Cardiac fibroblast (primary cell): ENCODE measurements at regions not wholly inside any gene's neighbourhood (a gene's known extent, or its start where the extent isn't known, plus 50 kb on each side); places are given as distances from the start of the nearest gene placed in this dataset.

Experiments
- DNase-seq, 2 donors: peaks; one replicate each; pipeline versions ENCODE4 v3.0.0 to v3.0.0-alpha.2; 2010; ENCODE audit warnings: low read depth in 2 of 2
- H3K4me3 ChIP-seq, 2 donors: replicated peaks in 1 of 2; 1 replicate in 1 of 2; 2 replicates in 1 of 2; pipeline ENCODE4 v1.5.1; 2011; ENCODE audit warnings: low read depth in 2 of 2, low read length in 2 of 2, mild to moderate bottlenecking in 2 of 2, moderate library complexity in 1 of 2
- CTCF ChIP-seq: IDR thresholded peaks from one replicate; pipeline ENCODE4 v1.5.1; 2011; ENCODE audit warnings: low read depth, mild to moderate bottlenecking, low read length, inconsistent platforms

DNA sequence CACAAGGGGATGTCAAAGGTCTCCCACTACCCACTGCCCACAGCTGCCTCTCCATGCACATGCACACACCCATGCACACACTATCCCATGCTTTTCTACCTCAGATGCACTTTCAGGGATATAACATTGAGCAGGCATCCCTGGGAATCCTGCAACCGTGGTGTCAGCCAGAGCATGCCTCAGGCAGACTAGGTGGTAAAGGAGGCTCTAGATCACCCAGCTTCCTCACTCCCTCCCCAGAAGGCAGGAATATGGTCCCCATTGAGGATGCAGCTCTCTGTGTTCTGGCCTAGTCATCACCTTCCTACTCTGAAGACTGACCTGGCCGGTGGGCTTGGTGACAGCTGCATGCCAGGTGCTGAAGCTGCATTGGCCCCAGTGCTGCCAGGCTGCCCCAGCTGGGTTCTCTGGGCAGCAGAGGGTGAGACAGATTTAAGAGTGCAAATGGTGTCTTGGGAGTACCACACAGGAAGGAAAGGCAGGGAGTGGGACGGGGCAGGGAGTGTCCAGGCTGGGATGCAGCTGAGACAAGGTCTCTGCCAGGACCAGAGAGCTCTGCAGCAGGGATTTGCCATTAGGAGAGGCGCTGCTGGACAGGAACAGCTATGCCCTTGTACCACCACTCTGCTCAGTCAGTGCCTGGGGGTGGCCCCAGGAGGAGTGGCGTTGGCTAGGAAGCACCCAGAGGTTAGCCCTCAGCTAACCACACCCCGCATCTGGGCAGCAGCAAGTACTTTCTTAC lies 53.4 kb upstream of the GDF10 start:
- no peak for DNase-seq
- TF ChIP-seq CTCF = no peak
- no peak overlapping the region for H3K4me3 ChIP-seq

DNA sequence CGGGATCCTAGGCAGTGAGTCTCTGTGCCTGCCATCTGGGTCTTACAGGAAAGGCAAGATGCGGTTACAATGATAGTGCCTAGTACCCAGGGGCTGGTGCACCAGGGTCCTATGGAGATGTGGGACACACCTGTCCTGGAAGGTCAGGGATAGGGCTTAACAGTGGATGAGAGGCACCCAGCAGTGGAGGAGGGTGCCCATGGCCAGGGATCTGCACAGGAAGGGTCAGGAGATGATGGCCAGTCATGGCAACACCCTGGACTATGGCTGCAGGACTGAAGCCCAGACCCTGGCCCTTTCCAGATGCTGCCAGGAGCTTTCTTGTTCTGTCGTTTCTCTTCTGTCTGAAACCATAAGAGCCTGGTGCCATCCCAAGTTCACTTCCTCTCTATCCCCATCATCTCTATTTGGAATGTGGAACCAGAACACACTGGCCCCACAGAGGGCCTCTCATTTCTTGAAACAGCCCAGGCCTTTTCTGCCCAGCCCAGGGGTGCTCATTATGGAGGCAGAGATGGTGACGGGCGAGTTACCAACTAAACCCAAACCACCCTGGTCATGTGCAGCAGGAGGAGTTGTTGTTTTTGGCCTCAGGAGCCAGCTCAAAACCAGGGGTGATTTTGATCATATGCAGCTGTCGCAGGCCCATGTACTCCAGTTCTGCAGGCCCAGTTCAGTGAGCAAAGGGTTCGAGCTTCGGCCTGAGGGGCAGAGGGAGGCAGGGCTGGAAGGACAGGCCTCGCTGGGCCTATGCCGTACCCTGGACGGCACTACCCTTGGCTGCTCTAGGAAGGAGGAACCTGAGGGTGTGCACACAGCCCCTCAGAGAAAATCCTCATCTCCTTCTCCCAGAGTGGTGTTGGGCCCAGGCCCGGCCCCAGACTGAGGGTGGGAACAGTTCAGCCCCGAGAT lies 52.6 kb upstream of the GDF10 start:
- no peak for DNase-seq
- TF ChIP-seq CTCF = no peak

GRCh38 chr10:47248386-47249090 lies 51.5 kb upstream of the GDF10 start:
- no peak for TF ChIP-seq CTCF
- no peak for DNase-seq
- H3K4me3 ChIP-seq = no peak overlapping the region

More for the DNA sequence above, 52.6 kb upstream of the GDF10 start:
- H3K4me3 ChIP-seq = no peak overlapping the region

DNA sequence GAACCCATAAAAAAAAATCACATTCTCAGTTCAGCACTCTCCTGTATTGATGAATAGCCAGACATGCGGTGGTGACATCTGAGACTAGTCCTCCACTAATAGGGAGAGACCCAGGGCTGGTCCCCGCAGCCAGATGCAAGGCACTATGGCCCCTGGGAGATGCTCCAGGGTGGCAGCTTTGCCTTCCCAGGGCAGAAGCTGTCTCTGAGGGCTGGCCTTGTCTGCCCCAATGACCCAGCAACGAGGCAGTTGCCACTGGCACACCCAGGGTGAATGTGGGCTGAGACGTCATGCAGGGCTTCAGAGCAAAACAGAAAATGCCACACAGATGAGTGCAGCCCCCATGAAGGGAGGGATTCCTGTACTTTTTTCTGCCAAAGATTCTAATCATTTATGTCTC lies 50.1 kb upstream of the GDF10 start:
- no peak for TF ChIP-seq CTCF
- H3K4me3 ChIP-seq = no peak overlapping the region
- DNase-seq = no peak
